BJ (cell line): ENCODE measurements at regions not wholly inside any gene's neighbourhood (a gene's known extent, or its start where the extent isn't known, plus 50 kb on each side); places are given as distances from the start of the nearest gene placed in this dataset.

ENCODE experiments used
- CTCF ChIA-PET: fragments of 350-600 bp; formaldehyde crosslinking; extraction: SDS; loops from one replicate; lab custom pipeline; 2021; ENCODE audit warnings: antibody characterized with exemption, inconsistent platforms; lab: Yijun Ruan, JAX
- POLR2A ChIA-PET: fragments of 300-600 bp; sonication (Branson Sonifier 250); formaldehyde crosslinking; extraction: SDS; loops from one replicate; lab custom pipeline; 2021; ENCODE audit warnings: antibody characterized with exemption; lab: Charles Lee
- DNase-seq: peaks from one replicate; pipeline ENCODE4 v3.0.0-alpha.2; 2011; ENCODE audit warnings: low read depth
- H3K27me3 ChIP-seq: 2 replicates; pipeline ENCODE4 v1.6.0; 2011; ENCODE audit warnings: low read length; ENCODE audit not compliant: control insufficient read depth, insufficient read depth
- H3K36me3 ChIP-seq: 2 replicates; pipeline ENCODE4 v1.5.1; 2011; ENCODE audit warnings: low read length; ENCODE audit not compliant: control insufficient read depth, insufficient read depth
- H3K4me3 ChIP-seq: 2 replicates; pipeline ENCODE4 v1.5.1; 2011; ENCODE audit warnings: low read depth, mild to moderate bottlenecking, control low read depth, low read length
- CTCF ChIP-seq: IDR thresholded peaks from 2 replicates; pipeline ENCODE4 v1.5.1; 2011; ENCODE audit warnings: low read depth, mild to moderate bottlenecking, control low read depth, inconsistent platforms, low read length, moderate library complexity; ENCODE audit not compliant: insufficient read depth

DNA sequence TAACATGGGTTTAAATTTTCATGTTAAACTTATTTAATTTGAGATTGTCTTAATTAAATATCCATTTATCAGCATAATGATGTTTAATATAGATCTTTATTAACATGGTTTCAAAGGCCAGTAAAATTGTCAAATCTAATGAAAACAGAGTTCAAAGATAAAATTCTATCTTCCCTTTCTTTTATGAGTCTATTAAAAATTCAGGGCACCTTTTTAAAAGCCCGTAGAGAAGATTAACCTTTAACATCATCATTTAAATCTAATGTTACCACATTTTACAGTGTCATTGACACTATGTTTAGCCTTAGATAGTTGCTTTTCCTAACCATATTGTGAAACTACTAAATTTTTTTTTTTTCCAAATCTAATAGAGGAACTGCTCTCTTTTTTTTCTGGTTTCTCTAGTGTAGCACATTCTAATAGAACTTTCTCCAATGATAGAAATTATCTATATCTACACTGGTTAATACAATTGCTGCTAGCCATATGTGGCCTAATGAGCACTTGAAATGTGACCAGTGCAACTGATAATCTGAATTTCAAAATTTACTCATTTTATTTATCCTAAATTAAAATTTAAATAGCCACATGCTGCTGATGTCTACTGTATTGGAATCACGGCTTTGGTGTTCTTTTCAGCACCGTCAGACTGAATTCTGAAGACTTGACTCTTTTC is 410.9 kb downstream of the UTRN start:
- DNase-seq: no peak
- CTCF ChIA-PET: no interaction called here
- POLR2A ChIA-PET: no interaction called here
- no peak for TF ChIP-seq CTCF
- Histone ChIP-seq H3K27me3 (no peaks in the 10 kb centered on the region), H3K4me3 (no peak overlapping the region), H3K36me3 (peaks cover 1% of the 10 kb centered on the region; the same call in 1 of the 2 replicates)

DNA sequence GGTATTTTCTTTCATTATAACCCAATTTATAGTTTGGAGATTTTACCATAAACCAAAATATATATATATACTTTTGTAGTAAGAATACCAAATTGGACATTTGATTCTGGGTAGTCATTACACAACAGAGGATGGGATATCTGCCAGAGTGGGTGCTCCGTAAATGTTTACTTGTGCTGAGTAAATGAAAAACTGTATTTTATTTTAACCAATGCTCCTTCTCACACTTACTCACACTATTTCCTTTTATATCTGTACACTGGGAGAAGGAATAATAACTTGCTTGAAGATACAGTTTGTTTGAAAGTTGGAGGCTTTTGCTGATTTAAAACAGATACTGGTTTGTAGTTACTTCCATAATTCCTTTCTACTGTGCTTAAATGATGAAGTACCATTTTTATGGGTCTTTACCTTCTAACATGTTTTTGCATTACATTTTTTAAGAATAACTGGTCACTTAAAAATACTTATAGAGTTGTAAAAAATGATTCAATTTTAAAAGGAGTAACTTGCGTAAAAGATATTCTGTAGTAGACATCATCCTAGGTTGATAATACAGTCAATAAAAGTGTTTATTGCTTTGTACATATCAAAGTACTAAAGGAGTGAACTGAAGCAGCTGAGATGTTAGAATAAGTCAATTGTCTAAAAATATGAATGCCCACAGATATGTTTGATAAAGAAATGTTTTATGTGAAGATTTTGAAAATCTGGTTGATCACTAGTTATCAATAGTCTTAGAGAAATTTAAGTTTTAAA is 411.7 kb downstream of the UTRN start:
- H3K4me3 ChIP-seq: no peak overlapping the region
- POLR2A ChIA-PET: no interaction called here
- CTCF ChIA-PET: no interaction called here
- no peak for DNase-seq
- no peaks in the 10 kb centered on the region for H3K27me3 ChIP-seq
- TF ChIP-seq CTCF: no peak
- H3K36me3 ChIP-seq: peaks cover 1% of the 10 kb centered on the region; the same call in 1 of the 2 replicates

GRCh38 chr6:144697369-144697760 is 412.2 kb downstream of the UTRN start:
- peaks cover 1% of the 10 kb centered on the region; the same call in 1 of the 2 replicates for H3K36me3 ChIP-seq
- DNase-seq: no peak
- no peak overlapping the region for H3K4me3 ChIP-seq
- no peaks in the 10 kb centered on the region for H3K27me3 ChIP-seq
- ChIA-PET POLR2A (no interaction called here), CTCF (no interaction called here)
- TF ChIP-seq CTCF: no peak

- no peaks in the 10 kb centered on the region for H3K27me3 ChIP-seq
Observed at GRCh38 chr6:144697801-144698200, 412.7 kb downstream of the UTRN start.

More at GRCh38 chr6:144697801-144698200, 412.7 kb downstream of the UTRN start:
- CTCF ChIA-PET: no interaction called here
- POLR2A ChIA-PET: no interaction called here
- H3K4me3 ChIP-seq: no peak overlapping the region
- no peak for DNase-seq
- TF ChIP-seq CTCF: no peak
- peaks cover 1% of the 10 kb centered on the region; the same call in 1 of the 2 replicates for H3K36me3 ChIP-seq
